CD4-positive, alpha-beta T cell treated with Interleukin-4 for 1 hour (primary cell): ENCODE measurements at regions not wholly inside any gene's neighbourhood (a gene's known extent, or its start where the extent isn't known, plus 50 kb on each side); places are given as distances from the start of the nearest gene placed in this dataset.
"Not testable (repeated sequence)": the region's sequence is repeated elsewhere in the genome, so short reads cannot be mapped to it uniquely, and the experiment has no call there.

ENCODE experiments used
- DNase-seq, 2 donors: peaks; one replicate each; pipeline ENCODE4 v3.0.0-alpha.2; 2020 to 2022

GRCh38 chrY:21034151-21035061 is 278.5 kb downstream of the RPS4Y2 start:
- peak in 1 of 2 donors; percentile 29 for DNase-seq

- DNase-seq, result not testable (repeated sequence)
Observed at GRCh38 chrY:21037398-21037797, 281.5 kb downstream of the RPS4Y2 start.

- DNase-seq, result no peak
Observed at GRCh38 chrY:21039811-21040210, 283.9 kb downstream of the RPS4Y2 start.

- not testable (repeated sequence) for DNase-seq
Observed at GRCh38 chrY:21040711-21041110, 284.8 kb downstream of the RPS4Y2 start.

- DNase-seq, result peak in 1 of 2 donors; percentile 18
Observed at GRCh38 chrY:21073079-21073478, 317.2 kb downstream of the RPS4Y2 start.

GRCh38 chrY:21073641-21074260 is 317.8 kb downstream of the RPS4Y2 start:
- no peak for DNase-seq

GRCh38 chrY:21075658-21076057 is 319.8 kb downstream of the RPS4Y2 start:
- DNase-seq, result no peak

- DNase-seq, result no peak
Observed at GRCh38 chrY:21079670-21080069, 323.8 kb downstream of the RPS4Y2 start.

GRCh38 chrY:21081640-21082611 is 326.0 kb downstream of the RPS4Y2 start:
- no peak for DNase-seq

GRCh38 chrY:21082639-21083038 is 326.7 kb downstream of the RPS4Y2 start:
- no peak for DNase-seq

- peak in 1 of 2 donors; percentile 22 for DNase-seq
Observed at GRCh38 chrY:21091909-21092308, 336.0 kb downstream of the RPS4Y2 start.

- DNase-seq, result no peak
Observed at GRCh38 chrY:21102507-21102906, 346.6 kb downstream of the RPS4Y2 start.

- no peak for DNase-seq
Observed at GRCh38 chrY:21103885-21104284, 348.0 kb downstream of the RPS4Y2 start.

GRCh38 chrY:21105529-21105928 is 349.6 kb downstream of the RPS4Y2 start:
- no peak for DNase-seq

GRCh38 chrY:21111313-21111712 is 355.4 kb downstream of the RPS4Y2 start:
- DNase-seq, result no peak

- DNase-seq, result no peak
Observed at GRCh38 chrY:21121065-21121464, 365.2 kb downstream of the RPS4Y2 start.

- DNase-seq, result no peak
Observed at GRCh38 chrY:21135591-21135990, 375.5 kb upstream of the RBMY1B start.

GRCh38 chrY:21138056-21138758 is 372.9 kb upstream of the RBMY1B start:
- peak in 1 of 2 donors; percentile 4 for DNase-seq

GRCh38 chrY:21146331-21146730 is 364.8 kb upstream of the RBMY1B start:
- no peak for DNase-seq

GRCh38 chrY:21149971-21150370 is 361.2 kb upstream of the RBMY1B start:
- DNase-seq, result no peak

GRCh38 chrY:21169821-21170220 is 341.3 kb upstream of the RBMY1B start:
- no peak for DNase-seq
